ENCODE measurements at regions not wholly inside any gene's neighbourhood (a gene's known extent, or its start where the extent isn't known, plus 50 kb on each side); places are given as distances from the start of the nearest gene placed in this dataset.

- TF ChIP-seq ATF2 (IDR thresholded peaks at IDR 0.05; ENCODE audit: low read length) = no peak
- no peak for TF ChIP-seq BACH1 (IDR thresholded peaks at IDR 0.05; ENCODE audit: low read length)
These were observed 115.5 kb upstream of the ZNF644 start (continued) for GRCh38 chr1:91137173-91137852.

Data from H1 (cell line).